WTC11 (cell line): ENCODE measurements at regions not wholly inside any gene's neighbourhood (a gene's known extent, or its start where the extent isn't known, plus 50 kb on each side); places are given as distances from the start of the nearest gene placed in this dataset.
"Not testable (repeated sequence)": the region's sequence is repeated elsewhere in the genome, so short reads cannot be mapped to it uniquely, and the experiment has no call there.

Source experiments
- ATAC-seq: fragments of 200-7000 bp; cut with Tn5 transposase; 2 replicates; pipeline ENCODE4 v1.10.0; 2021; ENCODE audit warnings: mild to moderate bottlenecking, moderate library complexity
- CTCF ChIA-PET: fragments of 300-600 bp; sonication (Branson Sonifier 250); formaldehyde crosslinking; loops from one replicate; lab custom pipeline; 2021; ENCODE audit warnings: antibody characterized with exemption; lab: Charles Lee
- POLR2A ChIA-PET: fragments of 350-600 bp; sonication (Branson Sonifier 250); formaldehyde crosslinking; loops from one replicate; lab custom pipeline; 2021; ENCODE audit warnings: antibody characterized with exemption; lab: Charles Lee
- DNase-seq: peaks from one replicate; pipeline ENCODE4 v3.0.0; 2021; ENCODE audit warnings: low spot score
- H3K27ac Mint-ChIP-seq: 2 replicates; pipeline ENCODE4 v1.8.0; 2021; ENCODE audit warnings: mixed read lengths
- H3K27me3 Mint-ChIP-seq: 2 replicates; pipeline ENCODE4 v1.8.0; 2021; ENCODE audit warnings: low read depth, mild to moderate bottlenecking, moderate library complexity, mixed read lengths
- H3K36me3 Mint-ChIP-seq: 2 replicates; pipeline ENCODE4 v1.8.0; 2021; ENCODE audit warnings: mixed read lengths
- H3K4me1 Mint-ChIP-seq: 2 replicates; pipeline ENCODE4 v1.8.0; 2022; ENCODE audit warnings: mixed read lengths
- H3K4me3 Mint-ChIP-seq: 2 replicates; pipeline ENCODE4 v1.8.0; 2021; ENCODE audit warnings: mild to moderate bottlenecking, moderate library complexity, mixed read lengths
- H3K9me3 Mint-ChIP-seq: 2 replicates; pipeline ENCODE4 v1.8.0; 2021; ENCODE audit warnings: mixed read lengths
- ATF1 ChIP-seq: sonication (generic); formaldehyde crosslinking; IDR thresholded peaks from 2 replicates; pipeline ENCODE4 v1.8.1; 2023; ENCODE audit warnings: mild to moderate bottlenecking, moderate library complexity, missing genetic modification reagents
- RORB ChIP-seq: fragments of 250-450 bp; sonication (Bioruptor Pico); IDR thresholded peaks from 2 replicates; pipeline ENCODE4 v1.9.0; 2021; ENCODE audit warnings: mild to moderate bottlenecking
- SMAD4 ChIP-seq: sonication (generic); formaldehyde crosslinking; IDR thresholded peaks from 2 replicates; pipeline ENCODE4 v1.8.0; 2022; ENCODE audit warnings: mild to moderate bottlenecking, missing genetic modification reagents
- TCF7 ChIP-seq: sonication (generic); formaldehyde crosslinking; IDR thresholded peaks from 2 replicates; pipeline ENCODE4 v1.8.0; 2022; ENCODE audit warnings: mild to moderate bottlenecking, low read depth, missing genetic modification reagents, moderate library complexity
- ZBTB21 ChIP-seq: sonication (generic); formaldehyde crosslinking; IDR thresholded peaks from 2 replicates; pipeline ENCODE4 v1.8.1; 2023; ENCODE audit warnings: mild to moderate bottlenecking, missing genetic modification reagents, borderline replicate concordance
- ZNF396 ChIP-seq: fragments of 250-450 bp; sonication (Bioruptor Pico); IDR thresholded peaks from 2 replicates; pipeline ENCODE4 v1.8.0; 2021; ENCODE audit warnings: mild to moderate bottlenecking, moderate library complexity, borderline replicate concordance
- ZNF416 ChIP-seq: fragments of 250-450 bp; sonication (Bioruptor Pico); IDR thresholded peaks from 2 replicates; pipeline ENCODE4 v1.9.0; 2021; ENCODE audit warnings: mild to moderate bottlenecking, inconsistent platforms
- TF ChIP-seq, protein P1 (sequence below): sonication (generic); formaldehyde crosslinking; IDR thresholded peaks from 2 replicates; pipeline ENCODE4 v1.8.0; 2022; ENCODE audit warnings: mild to moderate bottlenecking, missing genetic modification reagents
- TF ChIP-seq, protein P2 (sequence below): sonication (generic); formaldehyde crosslinking; IDR thresholded peaks from 2 replicates; pipeline ENCODE4 v1.8.1; 2022; ENCODE audit warnings: low read depth, missing genetic modification reagents, borderline replicate concordance
- TF ChIP-seq, protein P3 (sequence below): sonication (generic); formaldehyde crosslinking; IDR thresholded peaks from 2 replicates; pipeline ENCODE4 v1.8.0; 2022; ENCODE audit warnings: mild to moderate bottlenecking, missing genetic modification reagents
- TF ChIP-seq, protein P4 (sequence below): sonication (generic); formaldehyde crosslinking; IDR thresholded peaks from 2 replicates; pipeline ENCODE4 v1.8.1; 2023; ENCODE audit warnings: mild to moderate bottlenecking, missing genetic modification reagents, borderline replicate concordance
- TF ChIP-seq, protein P5 (sequence below): fragments of 250-450 bp; sonication (Bioruptor Pico); IDR thresholded peaks from 2 replicates; pipeline ENCODE4 v1.9.0; 2021; ENCODE audit warnings: mild to moderate bottlenecking, borderline replicate concordance
- TF ChIP-seq, protein P6 (sequence below): fragments of 250-450 bp; sonication (Bioruptor Pico); IDR thresholded peaks from 2 replicates; pipeline ENCODE4 v1.9.0; 2021; ENCODE audit warnings: mild to moderate bottlenecking
- TF ChIP-seq, protein P7 (sequence below): sonication (generic); formaldehyde crosslinking; IDR thresholded peaks from 2 replicates; pipeline ENCODE4 v1.8.1; 2023; ENCODE audit warnings: mild to moderate bottlenecking, missing genetic modification reagents, moderate library complexity
- TF ChIP-seq, protein P8 (sequence below): fragments of 250-450 bp; sonication (Bioruptor Pico); IDR thresholded peaks from 2 replicates; pipeline ENCODE4 v2.1.2; 2022; ENCODE audit warnings: mild to moderate bottlenecking, moderate library complexity

DNA sequence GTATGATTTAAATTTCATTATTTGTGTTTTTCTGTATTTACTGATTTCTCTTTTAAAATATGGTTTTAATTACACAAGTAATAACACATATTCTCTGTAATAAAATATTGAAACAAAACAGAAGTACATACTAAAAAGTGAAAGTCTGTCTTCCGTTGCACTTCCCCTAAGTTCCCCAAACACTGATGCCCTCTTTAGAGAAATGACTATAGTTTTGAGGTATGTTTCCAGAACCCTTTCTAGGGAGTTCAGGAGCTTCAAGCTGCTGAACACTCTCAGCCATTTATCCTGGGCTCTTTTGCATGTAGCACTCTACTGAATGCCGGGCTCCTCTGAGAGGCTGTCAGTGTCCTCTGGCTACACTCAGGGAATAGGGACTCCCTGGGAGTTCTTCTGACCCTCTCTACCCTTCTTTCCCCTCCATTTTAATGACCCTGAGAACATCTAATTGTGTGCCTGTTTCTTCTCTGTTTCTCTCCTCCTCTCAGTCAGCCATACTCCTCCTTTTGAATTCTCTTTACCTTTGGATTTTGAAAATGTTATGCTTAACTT is 60.4 kb upstream of the KCNAB1 start:
- H3K27ac Mint-ChIP-seq: no peak overlapping the region
- CTCF ChIA-PET: interaction anchor here (0.7 kb wide), 1 partner anchor 16 kb away, joined by 4 read pairs; no protein-coding TSS in a partner anchor
- H3K36me3 Mint-ChIP-seq: no peaks in the 10 kb centered on the region
- H3K9me3 Mint-ChIP-seq: no peaks in the 10 kb centered on the region
- TF ChIP-seq, protein P1, sequence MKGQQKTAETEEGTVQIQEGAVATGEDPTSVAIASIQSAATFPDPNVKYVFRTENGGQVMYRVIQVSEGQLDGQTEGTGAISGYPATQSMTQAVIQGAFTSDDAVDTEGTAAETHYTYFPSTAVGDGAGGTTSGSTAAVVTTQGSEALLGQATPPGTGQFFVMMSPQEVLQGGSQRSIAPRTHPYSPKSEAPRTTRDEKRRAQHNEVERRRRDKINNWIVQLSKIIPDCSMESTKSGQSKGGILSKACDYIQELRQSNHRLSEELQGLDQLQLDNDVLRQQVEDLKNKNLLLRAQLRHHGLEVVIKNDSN: no peak
- TF ChIP-seq ZNF416 (CRISPR knock-in tag) (no peak), RORB (CRISPR knock-in tag) (no peak), ZBTB21 (no peak)
- TF ChIP-seq, protein P2, sequence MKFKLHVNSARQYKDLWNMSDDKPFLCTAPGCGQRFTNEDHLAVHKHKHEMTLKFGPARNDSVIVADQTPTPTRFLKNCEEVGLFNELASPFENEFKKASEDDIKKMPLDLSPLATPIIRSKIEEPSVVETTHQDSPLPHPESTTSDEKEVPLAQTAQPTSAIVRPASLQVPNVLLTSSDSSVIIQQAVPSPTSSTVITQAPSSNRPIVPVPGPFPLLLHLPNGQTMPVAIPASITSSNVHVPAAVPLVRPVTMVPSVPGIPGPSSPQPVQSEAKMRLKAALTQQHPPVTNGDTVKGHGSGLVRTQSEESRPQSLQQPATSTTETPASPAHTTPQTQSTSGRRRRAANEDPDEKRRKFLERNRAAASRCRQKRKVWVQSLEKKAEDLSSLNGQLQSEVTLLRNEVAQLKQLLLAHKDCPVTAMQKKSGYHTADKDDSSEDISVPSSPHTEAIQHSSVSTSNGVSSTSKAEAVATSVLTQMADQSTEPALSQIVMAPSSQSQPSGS (CRISPR knock-in tag): no peak
- TF ChIP-seq, protein P3, sequence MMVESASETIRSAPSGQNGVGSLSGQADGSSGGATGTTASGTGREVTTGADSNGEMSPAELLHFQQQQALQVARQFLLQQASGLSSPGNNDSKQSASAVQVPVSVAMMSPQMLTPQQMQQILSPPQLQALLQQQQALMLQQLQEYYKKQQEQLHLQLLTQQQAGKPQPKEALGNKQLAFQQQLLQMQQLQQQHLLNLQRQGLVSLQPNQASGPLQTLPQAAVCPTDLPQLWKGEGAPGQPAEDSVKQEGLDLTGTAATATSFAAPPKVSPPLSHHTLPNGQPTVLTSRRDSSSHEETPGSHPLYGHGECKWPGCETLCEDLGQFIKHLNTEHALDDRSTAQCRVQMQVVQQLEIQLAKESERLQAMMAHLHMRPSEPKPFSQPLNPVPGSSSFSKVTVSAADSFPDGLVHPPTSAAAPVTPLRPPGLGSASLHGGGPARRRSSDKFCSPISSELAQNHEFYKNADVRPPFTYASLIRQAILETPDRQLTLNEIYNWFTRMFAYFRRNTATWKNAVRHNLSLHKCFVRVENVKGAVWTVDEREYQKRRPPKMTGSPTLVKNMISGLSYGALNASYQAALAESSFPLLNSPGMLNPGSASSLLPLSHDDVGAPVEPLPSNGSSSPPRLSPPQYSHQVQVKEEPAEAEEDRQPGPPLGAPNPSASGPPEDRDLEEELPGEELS (CRISPR knock-in tag): no peak
- TF ChIP-seq, protein P4, sequence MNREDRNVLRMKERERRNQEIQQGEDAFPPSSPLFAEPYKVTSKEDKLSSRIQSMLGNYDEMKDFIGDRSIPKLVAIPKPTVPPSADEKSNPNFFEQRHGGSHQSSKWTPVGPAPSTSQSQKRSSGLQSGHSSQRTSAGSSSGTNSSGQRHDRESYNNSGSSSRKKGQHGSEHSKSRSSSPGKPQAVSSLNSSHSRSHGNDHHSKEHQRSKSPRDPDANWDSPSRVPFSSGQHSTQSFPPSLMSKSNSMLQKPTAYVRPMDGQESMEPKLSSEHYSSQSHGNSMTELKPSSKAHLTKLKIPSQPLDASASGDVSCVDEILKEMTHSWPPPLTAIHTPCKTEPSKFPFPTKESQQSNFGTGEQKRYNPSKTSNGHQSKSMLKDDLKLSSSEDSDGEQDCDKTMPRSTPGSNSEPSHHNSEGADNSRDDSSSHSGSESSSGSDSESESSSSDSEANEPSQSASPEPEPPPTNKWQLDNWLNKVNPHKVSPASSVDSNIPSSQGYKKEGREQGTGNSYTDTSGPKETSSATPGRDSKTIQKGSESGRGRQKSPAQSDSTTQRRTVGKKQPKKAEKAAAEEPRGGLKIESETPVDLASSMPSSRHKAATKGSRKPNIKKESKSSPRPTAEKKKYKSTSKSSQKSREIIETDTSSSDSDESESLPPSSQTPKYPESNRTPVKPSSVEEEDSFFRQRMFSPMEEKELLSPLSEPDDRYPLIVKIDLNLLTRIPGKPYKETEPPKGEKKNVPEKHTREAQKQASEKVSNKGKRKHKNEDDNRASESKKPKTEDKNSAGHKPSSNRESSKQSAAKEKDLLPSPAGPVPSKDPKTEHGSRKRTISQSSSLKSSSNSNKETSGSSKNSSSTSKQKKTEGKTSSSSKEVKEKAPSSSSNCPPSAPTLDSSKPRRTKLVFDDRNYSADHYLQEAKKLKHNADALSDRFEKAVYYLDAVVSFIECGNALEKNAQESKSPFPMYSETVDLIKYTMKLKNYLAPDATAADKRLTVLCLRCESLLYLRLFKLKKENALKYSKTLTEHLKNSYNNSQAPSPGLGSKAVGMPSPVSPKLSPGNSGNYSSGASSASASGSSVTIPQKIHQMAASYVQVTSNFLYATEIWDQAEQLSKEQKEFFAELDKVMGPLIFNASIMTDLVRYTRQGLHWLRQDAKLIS (CRISPR knock-in tag): no peak
- TF ChIP-seq, protein P5, sequence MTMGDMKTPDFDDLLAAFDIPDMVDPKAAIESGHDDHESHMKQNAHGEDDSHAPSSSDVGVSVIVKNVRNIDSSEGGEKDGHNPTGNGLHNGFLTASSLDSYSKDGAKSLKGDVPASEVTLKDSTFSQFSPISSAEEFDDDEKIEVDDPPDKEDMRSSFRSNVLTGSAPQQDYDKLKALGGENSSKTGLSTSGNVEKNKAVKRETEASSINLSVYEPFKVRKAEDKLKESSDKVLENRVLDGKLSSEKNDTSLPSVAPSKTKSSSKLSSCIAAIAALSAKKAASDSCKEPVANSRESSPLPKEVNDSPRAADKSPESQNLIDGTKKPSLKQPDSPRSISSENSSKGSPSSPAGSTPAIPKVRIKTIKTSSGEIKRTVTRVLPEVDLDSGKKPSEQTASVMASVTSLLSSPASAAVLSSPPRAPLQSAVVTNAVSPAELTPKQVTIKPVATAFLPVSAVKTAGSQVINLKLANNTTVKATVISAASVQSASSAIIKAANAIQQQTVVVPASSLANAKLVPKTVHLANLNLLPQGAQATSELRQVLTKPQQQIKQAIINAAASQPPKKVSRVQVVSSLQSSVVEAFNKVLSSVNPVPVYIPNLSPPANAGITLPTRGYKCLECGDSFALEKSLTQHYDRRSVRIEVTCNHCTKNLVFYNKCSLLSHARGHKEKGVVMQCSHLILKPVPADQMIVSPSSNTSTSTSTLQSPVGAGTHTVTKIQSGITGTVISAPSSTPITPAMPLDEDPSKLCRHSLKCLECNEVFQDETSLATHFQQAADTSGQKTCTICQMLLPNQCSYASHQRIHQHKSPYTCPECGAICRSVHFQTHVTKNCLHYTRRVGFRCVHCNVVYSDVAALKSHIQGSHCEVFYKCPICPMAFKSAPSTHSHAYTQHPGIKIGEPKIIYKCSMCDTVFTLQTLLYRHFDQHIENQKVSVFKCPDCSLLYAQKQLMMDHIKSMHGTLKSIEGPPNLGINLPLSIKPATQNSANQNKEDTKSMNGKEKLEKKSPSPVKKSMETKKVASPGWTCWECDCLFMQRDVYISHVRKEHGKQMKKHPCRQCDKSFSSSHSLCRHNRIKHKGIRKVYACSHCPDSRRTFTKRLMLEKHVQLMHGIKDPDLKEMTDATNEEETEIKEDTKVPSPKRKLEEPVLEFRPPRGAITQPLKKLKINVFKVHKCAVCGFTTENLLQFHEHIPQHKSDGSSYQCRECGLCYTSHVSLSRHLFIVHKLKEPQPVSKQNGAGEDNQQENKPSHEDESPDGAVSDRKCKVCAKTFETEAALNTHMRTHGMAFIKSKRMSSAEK (CRISPR knock-in tag): no peak
- no peak overlapping the region for H3K4me3 Mint-ChIP-seq
- POLR2A ChIA-PET: no interaction called here
- ATAC-seq (peak; percentile 65), DNase-seq (no peak)
- no peaks in the 10 kb centered on the region; the same call in 1 of the 2 replicates for H3K27me3 Mint-ChIP-seq
- H3K4me1 Mint-ChIP-seq: peaks cover 7% of the 10 kb centered on the region; the same call in 1 of the 2 replicates

DNA sequence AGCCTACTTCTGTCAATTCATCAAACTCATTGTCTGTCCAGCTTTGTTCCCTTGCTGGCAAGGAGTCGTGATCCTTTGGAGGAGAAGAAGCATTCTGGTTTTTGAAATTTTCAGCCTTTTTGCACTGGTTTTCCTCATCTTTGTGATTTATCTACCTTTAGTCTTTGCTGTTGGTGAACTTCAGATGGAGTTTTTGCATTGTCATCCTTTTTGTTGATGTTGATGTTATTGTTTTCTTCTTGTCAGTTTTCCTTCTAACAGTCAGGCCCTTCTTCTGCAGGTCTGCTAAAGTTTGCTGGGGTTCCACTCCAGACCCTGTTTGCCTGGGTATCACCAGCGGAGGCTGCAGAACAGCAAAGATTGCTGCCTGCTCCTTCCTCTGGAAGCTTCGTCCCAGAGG is 52.2 kb upstream of the KCNAB1 start:
- H3K9me3 Mint-ChIP-seq, H3K27ac Mint-ChIP-seq, POLR2A ChIA-PET, H3K4me1 Mint-ChIP-seq, H3K27me3 Mint-ChIP-seq, ATAC-seq, H3K36me3 Mint-ChIP-seq, DNase-seq, H3K4me3 Mint-ChIP-seq, CTCF ChIA-PET: not testable (repeated sequence)

DNA sequence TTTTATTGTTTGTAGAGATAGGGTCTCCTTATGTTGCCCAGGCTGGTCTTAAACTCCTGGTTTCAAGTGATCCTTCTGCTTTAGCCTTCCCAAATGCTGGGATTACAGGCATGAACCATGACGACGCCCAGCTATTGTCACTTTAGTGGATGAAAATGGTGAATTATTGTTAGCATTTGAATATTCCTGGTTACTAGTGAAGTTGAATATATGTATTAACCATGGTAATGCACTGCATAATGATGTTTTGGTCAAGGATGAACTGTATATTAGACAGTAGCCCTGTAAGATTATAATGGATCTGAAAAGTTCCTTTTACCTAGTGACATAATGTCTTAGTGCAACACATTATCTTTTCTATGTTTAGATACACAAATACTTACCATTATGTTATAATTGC is 50.4 kb upstream of the KCNAB1 start:
- ChIA-PET POLR2A (no interaction called here), CTCF (no interaction called here)
- ATAC-seq (no peak), DNase-seq (no peak)
- H3K4me1 Mint-ChIP-seq: no peaks in the 10 kb centered on the region
- H3K9me3 Mint-ChIP-seq: peaks cover 8% of the 10 kb centered on the region
- no peak overlapping the region for H3K4me3 Mint-ChIP-seq
- H3K27ac Mint-ChIP-seq: no peak overlapping the region
- H3K27me3 Mint-ChIP-seq: no peaks in the 10 kb centered on the region; the same call in 1 of the 2 replicates
- no peaks in the 10 kb centered on the region for H3K36me3 Mint-ChIP-seq
- TF ChIP-seq ZNF396 (CRISPR knock-in tag) (no peak), ATF1 (CRISPR knock-in tag) (no peak), TCF7 (CRISPR knock-in tag) (no peak), SMAD4 (CRISPR knock-in tag) (no peak)
- TF ChIP-seq, protein P6, sequence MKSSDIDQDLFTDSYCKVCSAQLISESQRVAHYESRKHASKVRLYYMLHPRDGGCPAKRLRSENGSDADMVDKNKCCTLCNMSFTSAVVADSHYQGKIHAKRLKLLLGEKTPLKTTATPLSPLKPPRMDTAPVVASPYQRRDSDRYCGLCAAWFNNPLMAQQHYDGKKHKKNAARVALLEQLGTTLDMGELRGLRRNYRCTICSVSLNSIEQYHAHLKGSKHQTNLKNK: no peak
- TF ChIP-seq, protein P7, sequence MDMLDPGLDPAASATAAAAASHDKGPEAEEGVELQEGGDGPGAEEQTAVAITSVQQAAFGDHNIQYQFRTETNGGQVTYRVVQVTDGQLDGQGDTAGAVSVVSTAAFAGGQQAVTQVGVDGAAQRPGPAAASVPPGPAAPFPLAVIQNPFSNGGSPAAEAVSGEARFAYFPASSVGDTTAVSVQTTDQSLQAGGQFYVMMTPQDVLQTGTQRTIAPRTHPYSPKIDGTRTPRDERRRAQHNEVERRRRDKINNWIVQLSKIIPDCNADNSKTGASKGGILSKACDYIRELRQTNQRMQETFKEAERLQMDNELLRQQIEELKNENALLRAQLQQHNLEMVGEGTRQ: no peak
- TF ChIP-seq, protein P8, sequence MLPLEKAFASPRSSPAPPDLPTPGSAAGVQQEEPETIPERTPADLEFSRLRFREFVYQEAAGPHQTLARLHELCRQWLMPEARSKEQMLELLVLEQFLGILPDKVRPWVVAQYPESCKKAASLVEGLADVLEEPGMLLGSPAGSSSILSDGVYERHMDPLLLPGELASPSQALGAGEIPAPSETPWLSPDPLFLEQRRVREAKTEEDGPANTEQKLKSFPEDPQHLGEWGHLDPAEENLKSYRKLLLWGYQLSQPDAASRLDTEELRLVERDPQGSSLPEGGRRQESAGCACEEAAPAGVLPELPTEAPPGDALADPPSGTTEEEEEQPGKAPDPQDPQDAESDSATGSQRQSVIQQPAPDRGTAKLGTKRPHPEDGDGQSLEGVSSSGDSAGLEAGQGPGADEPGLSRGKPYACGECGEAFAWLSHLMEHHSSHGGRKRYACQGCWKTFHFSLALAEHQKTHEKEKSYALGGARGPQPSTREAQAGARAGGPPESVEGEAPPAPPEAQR (CRISPR knock-in tag): no peak
